Gastroesophageal sphincter (tissue), 3 donors: ENCODE measurements at regions not wholly inside any gene's neighbourhood (a gene's known extent, or its start where the extent isn't known, plus 50 kb on each side); places are given as distances from the start of the nearest gene placed in this dataset.

Experiments used
- CTCF ChIP-seq, 4 experiments: fragments of 200-600 bp in 2 of 4; fragments of 450-650 bp in 2 of 4; sonication (generic) in 1 of 4; IDR thresholded peaks; one replicate each; pipeline ENCODE4 v1.5.1; 2017 to 2019; ENCODE audit warnings: antibody characterized with exemption in 4 of 4, mild to moderate bottlenecking in 2 of 4, moderate library complexity in 2 of 4
- POLR2A ChIP-seq, 2 donors: fragments of 450-650 bp; IDR thresholded peaks; one replicate each; pipeline ENCODE4 v1.6.1; 2017; ENCODE audit warnings: antibody characterized with exemption in 2 of 2, mild to moderate bottlenecking in 2 of 2, moderate library complexity in 1 of 2

DNA sequence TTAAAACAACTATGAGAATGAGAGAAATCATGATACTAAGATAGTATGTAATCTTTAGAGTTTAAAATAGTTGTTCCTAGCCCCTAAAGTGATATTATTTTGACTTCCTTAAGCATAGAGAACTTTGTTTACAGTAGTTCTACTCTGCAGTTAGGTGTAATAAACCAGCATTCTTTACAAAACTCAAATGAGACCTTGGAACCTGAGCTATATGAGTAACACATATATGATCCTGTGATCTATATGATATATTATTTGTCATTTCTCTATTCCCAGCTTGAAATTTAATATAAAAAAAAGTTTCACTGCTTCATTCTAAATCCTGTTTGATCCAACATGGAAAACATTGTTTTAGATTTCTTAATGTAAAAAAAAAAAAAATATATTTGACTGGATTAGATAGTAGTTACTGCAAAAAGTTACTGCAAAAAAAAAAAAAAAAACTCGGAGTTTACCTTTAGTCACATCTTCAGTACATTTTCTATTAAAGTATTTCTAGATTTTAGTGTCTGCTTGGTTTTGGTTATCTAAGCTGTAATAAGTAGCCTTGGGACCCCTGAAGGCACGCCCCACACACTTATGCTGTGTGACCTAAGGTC, 463.8 kb downstream of the USP25 start:
- TF ChIP-seq POLR2A (IDR thresholded peaks at IDR 0.05) (no peak), CTCF (IDR thresholded peaks at IDR 0.05) (no peak)
